Activated B cell treated with CpG ODN at 0.5 μM for 24 hours (primary cell): ENCODE measurements at regions not wholly inside any gene's neighbourhood (a gene's known extent, or its start where the extent isn't known, plus 50 kb on each side); places are given as distances from the start of the nearest gene placed in this dataset.

Experiments
- ATAC-seq: fragments of 200-7000 bp; cut with Tn5 transposase; one replicate; pipeline ENCODE4 v1.10.0; 2021; ENCODE audit warnings: low read depth, mild to moderate bottlenecking, moderate library complexity
- CTCF ChIA-PET: fragments of 350-600 bp; sonication (Branson Sonifier 250); formaldehyde crosslinking; loops from one replicate; lab custom pipeline; 2021; ENCODE audit warnings: antibody characterized with exemption; lab: Charles Lee
- POLR2A ChIA-PET: fragments of 350-600 bp; sonication (Branson Sonifier 250); formaldehyde crosslinking; loops from one replicate; lab custom pipeline; 2021; ENCODE audit warnings: antibody characterized with exemption; lab: Charles Lee
- DNase-seq: peaks from one replicate; pipeline ENCODE4 v3.0.0; 2022
- H3K27ac Mint-ChIP-seq: one replicate; pipeline ENCODE4 v1.8.0; 2020; ENCODE audit warnings: mixed read lengths
- H3K27me3 Mint-ChIP-seq: one replicate; pipeline ENCODE4 v1.8.0; 2021; ENCODE audit warnings: mixed read lengths
- H3K36me3 Mint-ChIP-seq: one replicate; pipeline ENCODE4 v1.8.0; 2021; ENCODE audit warnings: low read depth, mixed read lengths
- H3K4me1 Mint-ChIP-seq: one replicate; pipeline ENCODE4 v1.8.0; 2021; ENCODE audit warnings: mixed read lengths
- H3K4me3 Mint-ChIP-seq: one replicate; pipeline ENCODE4 v1.8.0; 2020; ENCODE audit warnings: mild to moderate bottlenecking, mixed read lengths
- H3K9me3 Mint-ChIP-seq: one replicate; pipeline ENCODE4 v1.8.0; 2020; ENCODE audit warnings: mixed read lengths
- CTCF ChIP-seq: fragments of 200-600 bp; IDR thresholded peaks from one replicate; pipeline ENCODE4 v1.8.0; 2022; ENCODE audit warnings: antibody characterized with exemption, mild to moderate bottlenecking
- intact Hi-C: fragments of 100-400 bp; cut with micrococcal nuclease; formaldehyde crosslinking; loops from one replicate; pipeline ENCODE4 v1.15.1; 2024

GRCh38 chr3:115513416-115513800 is 109.9 kb upstream of the GAP43 start:
- H3K36me3 Mint-ChIP-seq: no peaks in the 10 kb centered on the region
- TF ChIP-seq CTCF: no peak
- intact Hi-C loops: loop anchor here (2.0 kb wide), 2 partner anchors 145 to 271 kb away; no protein-coding TSS in a partner anchor
- H3K4me1 Mint-ChIP-seq: peaks cover 27% of the 10 kb centered on the region
- POLR2A ChIA-PET: no interaction called here
- H3K27ac Mint-ChIP-seq: no peak overlapping the region
- H3K27me3 Mint-ChIP-seq: peaks cover 10% of the 10 kb centered on the region
- no peaks in the 10 kb centered on the region for H3K9me3 Mint-ChIP-seq
- DNase-seq (no peak), ATAC-seq (peak; percentile 34)
- peak overlapping the region; percentile 88 for H3K4me3 Mint-ChIP-seq
- CTCF ChIA-PET: no interaction called here

- no peaks in the 10 kb centered on the region for H3K36me3 Mint-ChIP-seq
- ChIA-PET POLR2A (no interaction called here), CTCF (no interaction called here)
- no peak overlapping the region for H3K4me3 Mint-ChIP-seq
- peaks cover 18% of the 10 kb centered on the region for H3K4me1 Mint-ChIP-seq
- no peak overlapping the region for H3K27ac Mint-ChIP-seq
- intact Hi-C loops: no loop called here
- no peak for ATAC-seq
- peaks cover 16% of the 10 kb centered on the region for H3K27me3 Mint-ChIP-seq
- no peak for TF ChIP-seq CTCF
- no peak for DNase-seq
- H3K9me3 Mint-ChIP-seq: no peaks in the 10 kb centered on the region
Measured at GRCh38 chr3:115517457-115518050, 105.8 kb upstream of the GAP43 start.

- no peak overlapping the region for H3K27ac Mint-ChIP-seq
- CTCF ChIA-PET: no interaction called here
Measured at GRCh38 chr3:115518100-115518852, 105.0 kb upstream of the GAP43 start.

GRCh38 chr3:115520241-115520640 is 103.1 kb upstream of the GAP43 start:
- intact Hi-C loops: no loop called here
- Mint-ChIP-seq H3K27me3 (peaks cover 10% of the 10 kb centered on the region), H3K9me3 (no peaks in the 10 kb centered on the region), H3K4me3 (no peak overlapping the region), H3K4me1 (no peaks in the 10 kb centered on the region), H3K27ac (no peak overlapping the region), H3K36me3 (no peaks in the 10 kb centered on the region)
- CTCF ChIA-PET: no interaction called here
- ATAC-seq (no peak), DNase-seq (no peak)
- POLR2A ChIA-PET: no interaction called here
- no peak for TF ChIP-seq CTCF

More at GRCh38 chr3:115518100-115518852, 105.0 kb upstream of the GAP43 start:
- POLR2A ChIA-PET: no interaction called here
- Mint-ChIP-seq H3K9me3 (no peaks in the 10 kb centered on the region), H3K4me1 (peaks cover 11% of the 10 kb centered on the region), H3K27me3 (peaks cover 16% of the 10 kb centered on the region), H3K4me3 (no peak overlapping the region), H3K36me3 (no peaks in the 10 kb centered on the region)
- no peak for TF ChIP-seq CTCF
- intact Hi-C loops: no loop called here
- DNase-seq (no peak), ATAC-seq (no peak)

- no peaks in the 10 kb centered on the region for H3K36me3 Mint-ChIP-seq
- H3K4me3 Mint-ChIP-seq: no peak overlapping the region
- no peak overlapping the region for H3K27ac Mint-ChIP-seq
- TF ChIP-seq CTCF: no peak
- intact Hi-C loops: no loop called here
- POLR2A ChIA-PET: interaction anchor here (0.6 kb wide), 1 partner anchor 20 kb away, joined by 3 read pairs; no protein-coding TSS in a partner anchor
- peaks cover 10% of the 10 kb centered on the region for H3K27me3 Mint-ChIP-seq
- H3K9me3 Mint-ChIP-seq: no peaks in the 10 kb centered on the region
- DNase-seq (no peak), ATAC-seq (no peak)
- CTCF ChIA-PET: no interaction called here
- no peaks in the 10 kb centered on the region for H3K4me1 Mint-ChIP-seq
Measured at GRCh38 chr3:115520651-115521245, 102.6 kb upstream of the GAP43 start.
